H1 (cell line): ENCODE measurements at regions not wholly inside any gene's neighbourhood (a gene's known extent, or its start where the extent isn't known, plus 50 kb on each side); places are given as distances from the start of the nearest gene placed in this dataset.

Source experiments
- CTCF ChIA-PET: fragments of 300-600 bp; sonication (Branson Sonifier 250); formaldehyde crosslinking; loops from one replicate; lab custom pipeline; 2021; ENCODE audit not compliant: partially characterized antibody; lab: Charles Lee
- POLR2A ChIA-PET: fragments of 300-600 bp; sonication (Branson Sonifier 250); formaldehyde crosslinking; loops from one replicate; lab custom pipeline; 2021; ENCODE audit warnings: inconsistent platforms; ENCODE audit not compliant: partially characterized antibody; lab: Charles Lee
- DNase-seq, 2 experiments: peaks; one replicate each; pipeline versions ENCODE4 v3.0.0 to v3.0.0-alpha.2; 2010 to 2022; ENCODE audit warnings: low spot score in 2 of 2, low read depth in 1 of 2, mixed read lengths in 1 of 2
- FAIRE-seq: peaks from 2 replicates; lab custom pipeline; 2011; peaks lifted over from hg19 to GRCh38; lab: Jason Lieb, UNC
- H2AFZ ChIP-seq: 2 replicates; pipeline ENCODE4 v1.8.1; 2012; ENCODE audit warnings: low read length, inconsistent platforms
- H2AK5ac ChIP-seq: 2 replicates; pipeline ENCODE4 v1.6.1; 2013; ENCODE audit warnings: low read depth, low read length
- H2BK120ac ChIP-seq: replicated peaks from 2 replicates; pipeline ENCODE3; 2013; ENCODE audit warnings: low read depth, low read length, inconsistent platforms
- H2BK12ac ChIP-seq: 2 replicates; pipeline ENCODE4 v1.6.1; 2013; ENCODE audit warnings: low read depth, low read length
- H2BK15ac ChIP-seq: 2 replicates; pipeline ENCODE4 v1.6.1; 2013; ENCODE audit warnings: low read length
- H2BK20ac ChIP-seq: 2 replicates; pipeline ENCODE4 v1.6.1; 2013; ENCODE audit warnings: low read length
- H2BK5ac ChIP-seq: 2 replicates; pipeline ENCODE4 v1.6.1; 2013; ENCODE audit warnings: low read depth, low read length
- H3K14ac ChIP-seq: 2 replicates; pipeline ENCODE4 v1.6.1; 2013; ENCODE audit warnings: inconsistent platforms; ENCODE audit not compliant: insufficient read length
- H3K18ac ChIP-seq: 2 replicates; pipeline ENCODE4 v1.6.1; 2013; ENCODE audit warnings: low read length; ENCODE audit errors: extremely low read depth
- H3K23ac ChIP-seq: 2 replicates; pipeline ENCODE4 v1.6.1; 2013; ENCODE audit warnings: inconsistent platforms; ENCODE audit not compliant: insufficient read length
- H3K23me2 ChIP-seq: 2 replicates; pipeline ENCODE4 v1.6.1; 2013; ENCODE audit warnings: low read depth, low read length
- H3K27ac ChIP-seq: 2 replicates; pipeline ENCODE4 v1.6.1; 2011; ENCODE audit warnings: low read depth, low read length, inconsistent platforms
- H3K27me3 ChIP-seq, 4 experiments: replicated peaks in 1 of 4; 1 replicate in 1 of 4; 2 replicates in 3 of 4; pipeline versions ENCODE4 v1.6.1 to v1.8.1; 2011 to 2013; ENCODE audit warnings: low read length in 3 of 4, mild to moderate bottlenecking in 3 of 4, inconsistent platforms in 2 of 4, mixed read lengths in 2 of 4, moderate library complexity in 1 of 4; ENCODE audit not compliant: control insufficient read depth in 3 of 4, insufficient read depth in 3 of 4; ENCODE audit errors: extremely low read depth in 1 of 4
- H3K36me3 ChIP-seq, 4 experiments: 2 replicates each; pipeline versions ENCODE4 v1.6.1 to v1.8.1; 2011 to 2013; ENCODE audit warnings: mild to moderate bottlenecking in 4 of 4, low read length in 3 of 4, moderate library complexity in 2 of 4, control low read depth in 1 of 4, inconsistent platforms in 1 of 4; ENCODE audit not compliant: insufficient read depth in 4 of 4, control insufficient read depth in 2 of 4
- H3K4ac ChIP-seq: replicated peaks from 2 replicates; pipeline ENCODE3; 2013; ENCODE audit warnings: low read length, low read depth, mixed read lengths, inconsistent platforms; ENCODE audit not compliant: insufficient read length
- H3K4me1 ChIP-seq, 4 experiments: replicated peaks in 1 of 4; 1 replicate in 1 of 4; 2 replicates in 3 of 4; pipeline versions ENCODE4 v1.6.1 to v1.8.1; 2011 to 2013; ENCODE audit warnings: low read length in 3 of 4, inconsistent platforms in 2 of 4, mixed read lengths in 1 of 4; ENCODE audit not compliant: insufficient read depth in 4 of 4, control insufficient read depth in 3 of 4
- H3K4me2 ChIP-seq, 2 experiments: 2 replicates each; pipeline versions ENCODE4 v1.6.1 to v1.8.1; 2011 to 2013; ENCODE audit warnings: low read depth in 2 of 2, low read length in 2 of 2, control low read depth in 1 of 2, inconsistent platforms in 1 of 2, mild to moderate bottlenecking in 1 of 2; ENCODE audit not compliant: insufficient read depth in 1 of 2
- H3K4me3 ChIP-seq, 4 experiments: fragments of 200-600, 300-600 bp in 1 of 4; sonication (generic), shearing (Covaris generic), sonication (Bioruptor Twin) in 1 of 4; 2 replicates each; pipeline versions ENCODE4 v1.5.1 to v1.8.1; 2011 to 2016; ENCODE audit warnings: low read length in 4 of 4, low read depth in 3 of 4, control low read depth in 2 of 4, inconsistent platforms in 2 of 4, mild to moderate bottlenecking in 2 of 4, mixed read lengths in 1 of 4, moderate library complexity in 1 of 4; ENCODE audit not compliant: insufficient read depth in 2 of 4; ENCODE audit errors: extremely low read depth in 1 of 4
- H3K56ac ChIP-seq: replicated peaks from 2 replicates; pipeline ENCODE3; 2013; ENCODE audit warnings: low read depth, mild to moderate bottlenecking, mixed read lengths, low read length, inconsistent platforms; ENCODE audit not compliant: insufficient read length
- H3K79me1 ChIP-seq: 2 replicates; pipeline ENCODE4 v1.6.1; 2013; ENCODE audit warnings: low read depth, low read length, control low read depth
- H3K79me2 ChIP-seq, 2 experiments: 2 replicates each; pipeline versions ENCODE4 v1.6.1 to v1.8.1; 2012 to 2013; ENCODE audit warnings: low read length in 2 of 2, mild to moderate bottlenecking in 2 of 2, inconsistent platforms in 1 of 2; ENCODE audit not compliant: insufficient read depth in 2 of 2, control insufficient read depth in 1 of 2
- H3K9ac ChIP-seq, 4 experiments: replicated peaks in 1 of 4; 1 replicate in 1 of 4; 2 replicates in 3 of 4; pipeline versions ENCODE4 v1.6.1 to v1.8.1; 2011 to 2013; ENCODE audit warnings: low read depth in 3 of 4, low read length in 3 of 4, control low read depth in 2 of 4, mild to moderate bottlenecking in 2 of 4, moderate library complexity in 2 of 4, inconsistent platforms in 1 of 4; ENCODE audit errors: extremely low read depth in 1 of 4
- H3K9me3 ChIP-seq, 2 experiments: 2 replicates each; pipeline versions ENCODE4 v1.6.1 to v1.8.1; 2012 to 2013; ENCODE audit warnings: mild to moderate bottlenecking in 2 of 2, moderate library complexity in 2 of 2, control low read depth in 1 of 2, inconsistent platforms in 1 of 2, low read depth in 1 of 2, low read length in 1 of 2, mixed read lengths in 1 of 2; ENCODE audit not compliant: insufficient read depth in 2 of 2
- H4K20me1 ChIP-seq, 2 experiments: replicated peaks in 1 of 2; 2 replicates each; pipeline versions ENCODE3 to v1.8.1; 2011 to 2013; ENCODE audit warnings: inconsistent platforms in 2 of 2, low read length in 2 of 2, mild to moderate bottlenecking in 1 of 2; ENCODE audit not compliant: insufficient read depth in 2 of 2, control insufficient read depth in 1 of 2
- H4K5ac ChIP-seq: 2 replicates; pipeline ENCODE4 v1.6.1; 2013; ENCODE audit warnings: low read length, low read depth, mixed read lengths, inconsistent platforms; ENCODE audit not compliant: insufficient read length
- H4K8ac ChIP-seq: 2 replicates; pipeline ENCODE4 v1.8.0; 2013; ENCODE audit warnings: mild to moderate bottlenecking, moderate library complexity, low read length, inconsistent platforms; ENCODE audit not compliant: insufficient read depth; ENCODE audit errors: extremely low read depth
- H4K91ac ChIP-seq: replicated peaks from 2 replicates; pipeline ENCODE3; 2013; ENCODE audit warnings: low read length, mixed read lengths, inconsistent platforms; ENCODE audit not compliant: insufficient read length
- CBX5 ChIP-seq: fragments of 300-800, 300-1000 bp; sonication (generic); IDR thresholded peaks from 2 replicates; pipeline ENCODE4 v1.7.1; 2016; ENCODE audit warnings: antibody characterized with exemption, low read length, low read depth
- CTBP2 ChIP-seq: IDR thresholded peaks from 2 replicates; pipeline ENCODE4 v1.7.0; 2011; ENCODE audit warnings: borderline replicate concordance, mild to moderate bottlenecking, moderate library complexity, mixed read lengths, low read length; ENCODE audit not compliant: insufficient read depth, insufficient read length
- HDAC6 ChIP-seq: IDR thresholded peaks from one replicate; pipeline ENCODE4 v1.7.1; 2012; ENCODE audit warnings: low read depth, mild to moderate bottlenecking, inconsistent platforms, low read length, moderate library complexity
- TBP ChIP-seq: IDR thresholded peaks from 2 replicates; pipeline ENCODE4 v1.6.1; 2011; ENCODE audit warnings: low read depth, low read length, improper control_type of control experiment
- TEAD4 ChIP-seq: IDR thresholded peaks from 2 replicates; pipeline ENCODE4 v1.6.1; 2012; ENCODE audit warnings: low read depth, low read length, inconsistent platforms, mixed read lengths
- ZNF274 ChIP-seq: IDR thresholded peaks from 2 replicates; pipeline ENCODE4 v1.7.0; 2012; ENCODE audit warnings: low read length, borderline replicate concordance; ENCODE audit errors: extremely low read depth
- WGBS, 2 experiments: shearing (Covaris generic) in 1 of 2; methylation state at CpG; one replicate each; pipeline versions ENCODE4 v1.1.6 to v1.1.7; 2013 to 2015; ENCODE audit warnings: low lambda C conversion rate in 2 of 2, mixed read lengths in 2 of 2, inconsistent platforms in 1 of 2, low coverage in 1 of 2, missing lambda C conversion rate in 1 of 2; ENCODE audit not compliant: insufficient replicate concordance in 2 of 2, insufficient coverage in 1 of 2, insufficient read length in 1 of 2; ENCODE audit errors: extremely low coverage in 1 of 2, missing lambda C conversion rate in 1 of 2; 5-methylcytosine and 5-hydroxymethylcytosine counted together
- TF ChIP-seq, protein P1 (sequence below), 3 experiments: IDR thresholded peaks; 1 replicate in 2 of 3; 2 replicates in 1 of 3; pipeline versions ENCODE4 v1.5.1 to v1.6.1; 2011; ENCODE audit warnings: low read length in 3 of 3, mild to moderate bottlenecking in 3 of 3, inconsistent platforms in 2 of 3, low read depth in 1 of 3, moderate library complexity in 1 of 3; ENCODE audit not compliant: insufficient read depth in 1 of 3; ENCODE audit errors: control extremely low read depth in 1 of 3
- TF ChIP-seq, protein P2 (sequence below): IDR thresholded peaks from 2 replicates; pipeline ENCODE4 v1.6.1; 2012; ENCODE audit warnings: low read length, inconsistent platforms

DNA sequence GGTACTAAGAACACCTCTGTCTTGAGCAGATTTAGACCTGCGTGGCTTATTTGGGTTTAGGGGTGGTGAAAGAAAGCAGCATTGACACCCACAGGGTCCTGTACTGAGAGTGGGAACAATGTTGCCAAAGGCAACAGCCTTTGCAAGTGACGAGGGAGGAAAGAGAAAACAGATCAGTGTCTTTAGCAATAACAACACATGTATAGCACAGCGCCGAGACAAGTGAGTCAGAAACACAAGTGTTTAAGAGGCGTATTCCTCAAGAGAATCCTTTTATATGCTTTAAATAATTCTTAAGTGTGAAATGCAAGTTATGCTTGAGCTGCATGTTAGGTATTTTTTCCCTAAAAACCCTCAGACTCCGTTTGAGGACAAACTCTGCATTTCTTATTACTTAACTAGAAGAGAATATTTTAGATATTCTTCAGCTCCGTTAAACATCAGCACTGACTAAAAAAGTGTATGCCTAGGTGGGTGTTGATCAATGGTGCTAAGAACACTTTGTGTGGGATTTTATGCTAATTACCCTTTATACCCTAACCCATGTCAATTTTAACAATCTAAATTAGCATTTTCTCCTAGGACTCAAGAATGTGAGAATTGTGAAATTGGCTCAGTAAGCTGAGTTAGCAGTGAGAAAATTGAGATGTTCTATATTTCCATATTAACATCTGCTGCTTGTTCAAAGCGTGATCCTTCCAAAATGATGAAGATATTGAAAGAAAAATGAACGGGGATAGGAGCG, 1095.4 kb upstream of the CELF2 start:
- Histone ChIP-seq H3K56ac (no peak overlapping the region), H2BK15ac (no peak overlapping the region), H4K8ac (no peak overlapping the region), H3K4me2 (no peak overlapping the region), H3K9ac (no peak overlapping the region), H3K23ac (no peak overlapping the region), H3K23me2 (no peaks in the 10 kb centered on the region), H3K4me1 (no peaks in the 10 kb centered on the region), H3K27ac (no peak overlapping the region), H4K20me1 (no peaks in the 10 kb centered on the region), H3K36me3 (no peaks in the 10 kb centered on the region), H3K9me3 (no peaks in the 10 kb centered on the region), H3K4ac (no peak overlapping the region), H2BK5ac (no peak overlapping the region), H4K5ac (no peak overlapping the region), H3K79me2 (no peaks in the 10 kb centered on the region), H2AK5ac (no peak overlapping the region), H3K18ac (0 out of 2 replicates have a peak overlapping the region, but pooled peaks have one; percentile 28), H3K14ac (no peak overlapping the region), H2AFZ (no peak overlapping the region), H2BK120ac (no peak overlapping the region), H2BK20ac (no peak overlapping the region), H3K79me1 (no peaks in the 10 kb centered on the region), H3K27me3 (no peaks in the 10 kb centered on the region), H3K4me3 (no peak overlapping the region), H4K91ac (no peak overlapping the region), H2BK12ac (no peak overlapping the region)
- ChIA-PET CTCF (interaction anchor here (0.7 kb wide), 1 partner anchor 29 kb away, joined by 3 read pairs; no protein-coding TSS in a partner anchor), POLR2A (interaction anchor here (1.4 kb wide), 1 partner anchor 11 kb away, joined by 5 read pairs; no protein-coding TSS in a partner anchor)
- WGBS, 2 experiments = 93% methylated on average over 10 of the region's 10 CpGs; no CpG with 5 or more reads in 1 of the 2 experiments
- DNase-seq (no peak), FAIRE-seq (no peak)
- TF ChIP-seq ZNF274 (no peak), CBX5 (no peak), TEAD4 (no peak), TBP (no peak), CTBP2 (no peak), HDAC6 (no peak)
- TF ChIP-seq, protein P1, sequence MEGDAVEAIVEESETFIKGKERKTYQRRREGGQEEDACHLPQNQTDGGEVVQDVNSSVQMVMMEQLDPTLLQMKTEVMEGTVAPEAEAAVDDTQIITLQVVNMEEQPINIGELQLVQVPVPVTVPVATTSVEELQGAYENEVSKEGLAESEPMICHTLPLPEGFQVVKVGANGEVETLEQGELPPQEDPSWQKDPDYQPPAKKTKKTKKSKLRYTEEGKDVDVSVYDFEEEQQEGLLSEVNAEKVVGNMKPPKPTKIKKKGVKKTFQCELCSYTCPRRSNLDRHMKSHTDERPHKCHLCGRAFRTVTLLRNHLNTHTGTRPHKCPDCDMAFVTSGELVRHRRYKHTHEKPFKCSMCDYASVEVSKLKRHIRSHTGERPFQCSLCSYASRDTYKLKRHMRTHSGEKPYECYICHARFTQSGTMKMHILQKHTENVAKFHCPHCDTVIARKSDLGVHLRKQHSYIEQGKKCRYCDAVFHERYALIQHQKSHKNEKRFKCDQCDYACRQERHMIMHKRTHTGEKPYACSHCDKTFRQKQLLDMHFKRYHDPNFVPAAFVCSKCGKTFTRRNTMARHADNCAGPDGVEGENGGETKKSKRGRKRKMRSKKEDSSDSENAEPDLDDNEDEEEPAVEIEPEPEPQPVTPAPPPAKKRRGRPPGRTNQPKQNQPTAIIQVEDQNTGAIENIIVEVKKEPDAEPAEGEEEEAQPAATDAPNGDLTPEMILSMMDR (IDR thresholded peaks at IDR 0.05; ENCODE audit: control extremely low read depth in 1 of 3, insufficient read depth in 1 of 3, low read depth in 1 of 3, low read length in 3 of 3) = no peak
- TF ChIP-seq, protein P2, sequence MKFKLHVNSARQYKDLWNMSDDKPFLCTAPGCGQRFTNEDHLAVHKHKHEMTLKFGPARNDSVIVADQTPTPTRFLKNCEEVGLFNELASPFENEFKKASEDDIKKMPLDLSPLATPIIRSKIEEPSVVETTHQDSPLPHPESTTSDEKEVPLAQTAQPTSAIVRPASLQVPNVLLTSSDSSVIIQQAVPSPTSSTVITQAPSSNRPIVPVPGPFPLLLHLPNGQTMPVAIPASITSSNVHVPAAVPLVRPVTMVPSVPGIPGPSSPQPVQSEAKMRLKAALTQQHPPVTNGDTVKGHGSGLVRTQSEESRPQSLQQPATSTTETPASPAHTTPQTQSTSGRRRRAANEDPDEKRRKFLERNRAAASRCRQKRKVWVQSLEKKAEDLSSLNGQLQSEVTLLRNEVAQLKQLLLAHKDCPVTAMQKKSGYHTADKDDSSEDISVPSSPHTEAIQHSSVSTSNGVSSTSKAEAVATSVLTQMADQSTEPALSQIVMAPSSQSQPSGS = no peak
